CD4-positive, CD25-positive, alpha-beta regulatory T cell (primary cell): ENCODE measurements at regions not wholly inside any gene's neighbourhood (a gene's known extent, or its start where the extent isn't known, plus 50 kb on each side); places are given as distances from the start of the nearest gene placed in this dataset.

Source experiments
- ATAC-seq, 2 donors: fragments of 150-1000 bp; cut with Tn5 transposase; one replicate each; pipeline ENCODE4 v1.10.0; 2021; ENCODE audit warnings: low read depth in 2 of 2, moderate number of reproducible peaks in 2 of 2, moderate library complexity in 1 of 2
- DNase-seq, 3 donors: peaks; one replicate each; pipeline versions ENCODE4 v3.0.0 to v3.0.0-alpha.2; 2012 to 2022; ENCODE audit warnings: mixed read lengths in 1 of 3
- H3K27ac ChIP-seq: one replicate; pipeline ENCODE4 v1.7.0; 2013; ENCODE audit warnings: mild to moderate bottlenecking, low read length; ENCODE audit not compliant: insufficient read depth, poor library complexity, severe bottlenecking
- H3K27me3 ChIP-seq: one replicate; pipeline ENCODE4 v1.7.0; 2013; ENCODE audit warnings: low read length; ENCODE audit not compliant: control insufficient read depth, insufficient read depth
- H3K36me3 ChIP-seq: one replicate; pipeline ENCODE4 v1.7.0; 2013; ENCODE audit warnings: mild to moderate bottlenecking, low read length, moderate library complexity; ENCODE audit not compliant: control insufficient read depth, insufficient read depth
- H3K4me1 ChIP-seq: 2 replicates; pipeline ENCODE4 v1.7.0; 2013; ENCODE audit warnings: mild to moderate bottlenecking, low read length; ENCODE audit not compliant: insufficient read depth, control insufficient read depth, poor library complexity, severe bottlenecking
- H3K4me3 ChIP-seq: one replicate; pipeline ENCODE4 v1.7.0; 2013; ENCODE audit warnings: low read depth, mild to moderate bottlenecking, low read length, moderate library complexity
- H3K9me3 ChIP-seq, 2 experiments: 1 replicate in 1 of 2; 2 replicates in 1 of 2; pipeline ENCODE4 v1.7.0; 2013; ENCODE audit warnings: low read length in 2 of 2, mild to moderate bottlenecking in 1 of 2, moderate library complexity in 1 of 2; ENCODE audit not compliant: control insufficient read depth in 2 of 2
- H3K27ac Mint-ChIP-seq, 3 donors: one replicate each; pipeline ENCODE4 v1.8.0; 2020 to 2022; ENCODE audit warnings: mild to moderate bottlenecking in 3 of 3, mixed read lengths in 3 of 3, moderate library complexity in 2 of 3
- H3K27me3 Mint-ChIP-seq: one replicate; pipeline ENCODE4 v1.8.0; 2022; ENCODE audit warnings: mild to moderate bottlenecking, mixed read lengths
- H3K36me3 Mint-ChIP-seq: one replicate; pipeline ENCODE4 v1.8.0; 2020; ENCODE audit warnings: mixed read lengths
- H3K4me1 Mint-ChIP-seq, 4 donors: one replicate each; pipeline ENCODE4 v1.8.0; 2020 to 2022; ENCODE audit warnings: mixed read lengths in 4 of 4, mild to moderate bottlenecking in 1 of 4
- H3K4me3 Mint-ChIP-seq, 4 donors: one replicate each; pipeline ENCODE4 v1.8.0; 2020 to 2022; ENCODE audit warnings: mild to moderate bottlenecking in 4 of 4, mixed read lengths in 4 of 4, moderate library complexity in 3 of 4
- H3K9me3 Mint-ChIP-seq, 7 donors: one replicate each; pipeline ENCODE4 v1.8.0; 2020 to 2022; ENCODE audit warnings: mixed read lengths in 7 of 7, mild to moderate bottlenecking in 3 of 7, moderate library complexity in 2 of 7

DNA sequence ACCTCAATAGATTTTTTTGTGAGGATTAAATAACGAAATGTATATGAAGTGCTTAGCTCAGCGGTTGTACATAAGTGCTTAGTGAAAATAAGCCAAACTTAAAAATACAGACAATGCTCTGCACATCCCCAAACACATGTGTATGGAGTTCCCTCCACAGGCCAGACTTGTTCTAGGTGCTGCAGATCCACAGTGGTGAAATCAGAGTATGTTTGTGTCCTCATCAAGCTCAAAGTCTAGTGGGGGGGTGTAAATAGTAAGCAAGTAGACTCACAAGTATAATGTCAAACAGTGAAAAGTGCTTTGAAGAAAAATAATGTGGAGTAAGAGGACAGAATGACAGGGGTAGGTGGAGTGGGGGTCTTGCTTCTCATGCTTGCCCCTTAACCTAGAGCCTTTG is 157.4 kb upstream of the SPRY4 start:
- Mint-ChIP-seq H3K9me3 (peaks cover 5 to 27% (median 6%) of the 10 kb centered on the region in 7 donors), H3K4me1 (no peaks in the 10 kb centered on the region), H3K27me3 (peaks cover 38% of the 10 kb centered on the region), H3K4me3 (no peak overlapping the region), H3K27ac (no peak overlapping the region), H3K36me3 (peaks cover 6% of the 10 kb centered on the region)
- DNase-seq (no peak), ATAC-seq (no peak)
- no peaks in the 10 kb centered on the region for H3K36me3 ChIP-seq
- H3K4me3 ChIP-seq: no peak overlapping the region
- peaks cover 10 to 22% of the 10 kb centered on the region in 2 experiments for H3K9me3 ChIP-seq
- no peak overlapping the region for H3K27ac ChIP-seq
- H3K4me1 ChIP-seq: no peaks in the 10 kb centered on the region
- H3K27me3 ChIP-seq: peaks cover 18% of the 10 kb centered on the region

DNA sequence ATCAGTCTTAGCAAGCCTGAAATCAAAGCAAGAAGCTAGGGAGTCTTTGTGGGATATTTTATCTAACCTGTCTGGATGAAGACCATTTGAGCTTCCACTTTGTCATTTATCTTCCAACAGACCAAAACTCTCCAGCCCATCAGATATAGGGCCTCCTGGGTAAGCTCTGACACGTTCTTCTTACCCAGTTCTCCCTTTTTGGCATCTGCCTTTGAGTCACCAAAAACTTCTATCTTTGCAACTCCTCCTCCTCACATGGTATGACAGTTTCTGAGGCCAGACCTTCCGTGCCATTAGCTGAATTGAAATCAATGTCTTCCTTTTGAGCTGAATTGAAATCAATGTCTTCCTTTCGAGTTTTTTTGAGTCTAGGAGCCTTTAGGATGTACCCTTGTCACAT is 156.6 kb upstream of the SPRY4 start:
- Mint-ChIP-seq H3K36me3 (peaks cover 6% of the 10 kb centered on the region), H3K9me3 (peaks cover 4 to 24% (median 6%) of the 10 kb centered on the region in 7 donors), H3K4me1 (no peaks in the 10 kb centered on the region), H3K4me3 (no peak overlapping the region), H3K27ac (no peak overlapping the region), H3K27me3 (peaks cover 37% of the 10 kb centered on the region)
- Histone ChIP-seq H3K4me1 (no peaks in the 10 kb centered on the region), H3K27me3 (peaks cover 17% of the 10 kb centered on the region), H3K36me3 (no peaks in the 10 kb centered on the region), H3K27ac (no peak overlapping the region), H3K9me3 (peaks cover 10 to 22% of the 10 kb centered on the region in 2 experiments), H3K4me3 (no peak overlapping the region)
- ATAC-seq: no peak
- DNase-seq: no peak

DNA sequence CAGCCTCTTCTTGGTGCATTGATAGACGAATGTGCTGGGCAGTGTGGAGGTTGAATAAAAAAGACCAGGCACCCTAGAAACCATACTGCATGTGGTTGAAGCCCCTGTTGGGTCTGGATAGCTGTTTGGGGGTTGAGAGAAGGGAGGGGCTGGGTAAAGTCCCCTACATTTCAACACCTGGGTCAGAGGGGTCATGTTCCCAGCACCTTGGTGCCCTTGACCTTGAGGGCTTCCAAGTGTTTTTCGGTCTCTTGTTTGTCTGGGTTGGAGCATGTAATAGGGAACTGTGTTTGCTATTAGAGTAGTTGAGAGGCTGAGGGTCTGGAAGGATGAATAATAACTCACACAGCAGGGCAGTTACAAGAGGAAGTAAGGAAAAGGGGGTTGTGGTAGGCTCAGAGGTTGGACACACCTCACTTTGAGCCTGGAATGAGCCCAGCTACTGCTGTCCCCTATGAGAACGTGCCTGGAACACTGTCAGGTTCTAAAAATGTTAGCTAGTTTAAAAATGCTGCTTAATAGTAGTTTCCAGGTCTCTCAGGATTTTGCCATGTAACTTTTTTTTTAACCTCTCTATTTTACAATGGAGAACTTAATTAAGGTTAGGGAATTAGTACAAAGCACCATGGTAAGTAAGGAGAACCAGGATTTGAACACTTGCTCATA is 155.2 kb upstream of the SPRY4 start:
- Histone ChIP-seq H3K4me3 (no peak overlapping the region), H3K27me3 (peaks cover 13% of the 10 kb centered on the region), H3K4me1 (no peaks in the 10 kb centered on the region), H3K9me3 (peaks cover 10 to 15% of the 10 kb centered on the region in 2 experiments), H3K36me3 (no peaks in the 10 kb centered on the region), H3K27ac (no peak overlapping the region)
- peaks cover 25% of the 10 kb centered on the region for H3K27me3 Mint-ChIP-seq
- ATAC-seq (no peak), DNase-seq (no peak)
- peaks cover 0 to 15% (median 5%) of the 10 kb centered on the region in 7 donors for H3K9me3 Mint-ChIP-seq
- H3K27ac Mint-ChIP-seq: no peak overlapping the region
- H3K36me3 Mint-ChIP-seq: no peaks in the 10 kb centered on the region
- H3K4me1 Mint-ChIP-seq: no peaks in the 10 kb centered on the region
- H3K4me3 Mint-ChIP-seq: no peak overlapping the region

DNA sequence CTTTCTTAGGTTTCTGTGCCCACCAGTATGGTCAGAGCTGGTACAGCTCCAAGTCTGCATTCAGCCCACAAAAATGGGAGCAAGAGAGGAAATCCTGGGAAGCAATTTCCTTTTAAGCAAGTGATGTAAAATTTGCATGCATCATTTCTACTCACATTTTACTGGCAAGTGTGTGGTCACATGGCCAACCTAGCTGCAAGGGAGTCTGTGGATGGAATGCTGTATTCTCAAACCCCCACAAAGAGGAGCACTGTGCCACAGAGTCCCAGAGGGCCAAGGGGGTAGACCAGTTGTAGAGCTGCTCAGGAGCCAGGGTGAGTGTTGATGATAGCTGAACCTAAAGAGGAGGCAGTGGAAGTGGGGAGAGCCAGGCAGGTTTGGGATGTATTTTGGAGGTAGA is 154.3 kb upstream of the SPRY4 start:
- peaks cover 0 to 6% (median 0%) of the 10 kb centered on the region in 4 donors for H3K4me1 Mint-ChIP-seq
- Histone ChIP-seq H3K4me3 (no peak overlapping the region), H3K36me3 (no peaks in the 10 kb centered on the region), H3K27me3 (peaks cover 9% of the 10 kb centered on the region), H3K9me3 (peaks cover 10 to 12% of the 10 kb centered on the region in 2 experiments), H3K4me1 (no peaks in the 10 kb centered on the region), H3K27ac (no peak overlapping the region)
- no peaks in the 10 kb centered on the region for H3K36me3 Mint-ChIP-seq
- no peak overlapping the region for H3K4me3 Mint-ChIP-seq
- H3K9me3 Mint-ChIP-seq: peaks cover 0 to 13% (median 5%) of the 10 kb centered on the region in 7 donors
- H3K27ac Mint-ChIP-seq: no peak overlapping the region
- peaks cover 23% of the 10 kb centered on the region for H3K27me3 Mint-ChIP-seq
- no peak for DNase-seq
- no peak for ATAC-seq

DNA sequence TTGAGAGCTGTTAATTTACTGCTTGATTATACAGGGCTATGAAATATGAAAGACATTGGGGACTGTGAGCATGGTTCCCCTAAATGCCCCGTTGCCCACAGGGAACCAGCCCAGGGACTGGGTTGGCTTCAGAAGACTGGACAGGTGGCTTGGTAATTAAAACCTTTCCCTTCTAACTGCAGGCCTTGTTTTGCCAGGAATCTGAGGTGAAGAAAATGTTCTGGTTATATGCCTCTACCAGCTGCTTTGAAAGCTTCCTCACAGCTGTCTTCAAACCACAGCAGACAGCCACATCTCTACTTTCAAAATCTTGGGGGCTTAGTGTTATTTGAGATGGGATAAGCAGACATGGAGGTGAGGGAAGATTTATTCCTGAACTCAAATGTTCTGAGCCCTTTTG is 153.3 kb upstream of the SPRY4 start:
- no peaks in the 10 kb centered on the region for H3K36me3 Mint-ChIP-seq
- no peak overlapping the region for H3K4me3 Mint-ChIP-seq
- no peaks in the 10 kb centered on the region for H3K4me1 ChIP-seq
- no peak overlapping the region for H3K27ac ChIP-seq
- no peaks in the 10 kb centered on the region for H3K36me3 ChIP-seq
- peaks cover 10 to 12% of the 10 kb centered on the region in 2 experiments for H3K9me3 ChIP-seq
- peaks cover 9% of the 10 kb centered on the region for H3K27me3 ChIP-seq
- H3K27me3 Mint-ChIP-seq: peaks cover 21% of the 10 kb centered on the region
- ATAC-seq: no peak
- no peak overlapping the region for H3K27ac Mint-ChIP-seq
- peaks cover 0 to 13% (median 5%) of the 10 kb centered on the region in 7 donors for H3K9me3 Mint-ChIP-seq
- H3K4me3 ChIP-seq: no peak overlapping the region
- DNase-seq: no peak
- H3K4me1 Mint-ChIP-seq: peaks cover 0 to 6% (median 0%) of the 10 kb centered on the region in 4 donors

DNA sequence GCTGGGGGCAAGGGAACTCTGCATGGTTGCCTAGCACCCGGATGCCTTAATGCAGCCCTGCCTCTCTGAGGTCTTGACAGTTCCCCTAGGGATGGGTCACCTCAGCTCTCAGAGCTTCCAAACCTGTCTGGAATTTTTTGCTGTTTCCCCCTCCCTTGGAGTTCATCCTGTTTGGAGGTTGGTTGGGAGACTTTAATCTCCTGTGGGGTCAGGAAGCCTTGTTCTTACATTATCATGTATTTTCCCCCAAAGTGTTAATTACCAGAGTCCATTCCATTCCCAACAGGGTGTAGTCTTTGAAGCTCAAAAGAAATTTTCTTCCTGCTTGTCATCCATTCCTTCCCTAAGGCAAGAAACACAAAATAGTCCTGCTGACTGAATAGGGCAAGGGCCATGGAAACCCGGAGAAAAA is 150.3 kb upstream of the SPRY4 start:
- Histone ChIP-seq H3K36me3 (no peaks in the 10 kb centered on the region), H3K27me3 (peaks cover 5% of the 10 kb centered on the region), H3K4me1 (peaks cover 7% of the 10 kb centered on the region), H3K4me3 (no peak overlapping the region), H3K9me3 (peaks cover 10% of the 10 kb centered on the region in 2 experiments), H3K27ac (no peak overlapping the region)
- ATAC-seq (no peak), DNase-seq (no peak)
- Mint-ChIP-seq H3K9me3 (peaks cover 0 to 13% (median 5%) of the 10 kb centered on the region in 7 donors), H3K27me3 (peaks cover 17% of the 10 kb centered on the region), H3K36me3 (no peaks in the 10 kb centered on the region), H3K4me1 (peaks cover 0 to 12% (median 5%) of the 10 kb centered on the region in 4 donors), H3K27ac (no peak overlapping the region), H3K4me3 (no peak overlapping the region)

DNA sequence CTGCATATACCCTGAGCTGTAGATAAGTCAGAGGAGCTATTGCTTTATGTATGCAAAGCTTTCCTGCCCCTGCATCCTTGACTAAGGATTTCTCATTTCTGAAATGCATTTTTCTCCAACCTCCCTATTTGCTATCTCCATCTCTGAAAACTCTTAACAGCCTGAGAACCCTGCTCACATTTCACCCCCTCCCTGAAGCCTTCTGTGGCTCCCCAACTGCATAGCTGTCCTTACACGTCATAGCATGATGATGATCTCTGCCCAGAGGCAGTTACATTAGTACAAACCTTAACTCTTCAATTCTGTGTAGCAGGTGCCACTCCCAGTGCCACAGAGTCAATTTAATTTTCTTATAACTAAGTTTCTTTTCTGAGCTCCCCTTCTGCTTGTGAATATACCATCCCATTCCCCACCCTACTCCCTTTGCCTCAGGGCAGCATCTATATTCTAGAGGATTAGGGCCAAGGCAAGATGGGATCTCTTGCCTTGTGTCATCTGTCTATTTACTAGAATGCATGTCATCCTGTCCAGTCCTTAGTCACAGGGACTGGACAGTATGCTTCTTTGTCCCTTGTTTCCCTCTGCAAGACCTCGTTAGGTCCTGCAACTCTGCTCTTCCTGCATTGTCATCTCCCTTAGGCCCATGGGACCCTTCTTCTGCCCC is 149.7 kb upstream of the SPRY4 start:
- Mint-ChIP-seq H3K9me3 (peaks cover 0 to 9% (median 5%) of the 10 kb centered on the region in 7 donors), H3K4me1 (peaks cover 0 to 12% (median 5%) of the 10 kb centered on the region in 4 donors), H3K27me3 (peaks cover 12% of the 10 kb centered on the region), H3K4me3 (no peak overlapping the region), H3K27ac (no peak overlapping the region), H3K36me3 (no peaks in the 10 kb centered on the region)
- no peak for ATAC-seq
- Histone ChIP-seq H3K27me3 (peaks cover 2% of the 10 kb centered on the region), H3K9me3 (peaks cover 7 to 8% of the 10 kb centered on the region in 2 experiments), H3K4me3 (no peak overlapping the region), H3K36me3 (no peaks in the 10 kb centered on the region), H3K27ac (no peak overlapping the region), H3K4me1 (peaks cover 7% of the 10 kb centered on the region)
- no peak for DNase-seq
